ENCODE measurements at regions not wholly inside any gene's neighbourhood (a gene's known extent, or its start where the extent isn't known, plus 50 kb on each side); places are given as distances from the start of the nearest gene placed in this dataset.

- no peak for TF ChIP-seq REST (IDR thresholded peaks at IDR 0.05)
- no peak for TF ChIP-seq RXRA (IDR thresholded peaks at IDR 0.05)
These were observed 95.3 kb upstream of the SOX2 start (continued) for GRCh38 chr3:181616088-181617070.

- H3K9me3 ChIP-seq (ENCODE audit: control insufficient read depth in 4 of 4, low read length in 3 of 4) = no peaks in the 10 kb centered on the region
- H3K36me3 ChIP-seq (ENCODE audit: control insufficient read depth in 4 of 4, insufficient read depth in 3 of 4, low read depth in 1 of 4, low read length in 3 of 4) = no peaks in the 10 kb centered on the region
- H3K4me3 ChIP-seq (ENCODE audit: low read depth in 1 of 3, low read length in 3 of 3) = no peak overlapping the region
- H3K27me3 ChIP-seq (ENCODE audit: control insufficient read depth in 4 of 4, insufficient read depth in 4 of 4, low read length in 3 of 4) = no peaks in the 10 kb centered on the region
- no peak for TF ChIP-seq FOXA2 (IDR thresholded peaks at IDR 0.05)
- no peaks in the 10 kb centered on the region for H3K4me1 ChIP-seq (ENCODE audit: control insufficient read depth in 4 of 4, insufficient read depth in 4 of 4, low read length in 3 of 4)
- no peak for DNase-seq (ENCODE audit: low spot score)
- H3K27ac ChIP-seq (ENCODE audit: low read depth in 1 of 2, low read length in 2 of 2) = no peak overlapping the region
- H3K9ac ChIP-seq (ENCODE audit: low read depth in 1 of 2, low read length in 2 of 2) = no peak overlapping the region
These were observed 96.1 kb upstream of the SOX2 start for GRCh38 chr3:181615666-181616065.

- Histone ChIP-seq H3K9me3 (ENCODE audit: control insufficient read depth in 4 of 4, low read length in 3 of 4) (no peaks in the 10 kb centered on the region), H3K27ac (ENCODE audit: low read depth in 1 of 2, low read length in 2 of 2) (no peak overlapping the region), H3K27me3 (ENCODE audit: control insufficient read depth in 4 of 4, insufficient read depth in 4 of 4, low read length in 3 of 4) (no peaks in the 10 kb centered on the region), H3K9ac (ENCODE audit: low read depth in 1 of 2, low read length in 2 of 2) (no peak overlapping the region), H3K4me3 (ENCODE audit: low read depth in 1 of 3, low read length in 3 of 3) (no peak overlapping the region), H3K4me1 (ENCODE audit: control insufficient read depth in 4 of 4, insufficient read depth in 4 of 4, low read length in 3 of 4) (no peaks in the 10 kb centered on the region), H3K36me3 (ENCODE audit: control insufficient read depth in 4 of 4, insufficient read depth in 3 of 4, low read depth in 1 of 4, low read length in 3 of 4) (no peaks in the 10 kb centered on the region)
- no peak for DNase-seq (ENCODE audit: low spot score)
- no peak for TF ChIP-seq JUND (IDR thresholded peaks at IDR 0.05)
- no peak for TF ChIP-seq TAF1 (conservative IDR thresholded peaks at IDR 0.05)
- no peak for TF ChIP-seq REST (IDR thresholded peaks at IDR 0.05)
- TF ChIP-seq RXRA (IDR thresholded peaks at IDR 0.05) = no peak
These were observed 96.8 kb upstream of the SOX2 start for GRCh38 chr3:181614878-181615277.

GRCh38 chr3:181613813-181614212 lies 97.9 kb upstream of the SOX2 start:
- no peaks in the 10 kb centered on the region for H3K4me1 ChIP-seq (ENCODE audit: control insufficient read depth in 4 of 4, insufficient read depth in 4 of 4, low read length in 3 of 4)
- no peaks in the 10 kb centered on the region for H3K36me3 ChIP-seq (ENCODE audit: control insufficient read depth in 4 of 4, insufficient read depth in 3 of 4, low read depth in 1 of 4, low read length in 3 of 4)
- no peaks in the 10 kb centered on the region for H3K27me3 ChIP-seq (ENCODE audit: control insufficient read depth in 4 of 4, insufficient read depth in 4 of 4, low read length in 3 of 4)
- no peak for TF ChIP-seq ATF3 (IDR thresholded peaks at IDR 0.05)
- no peak for TF ChIP-seq FOXA1 (IDR thresholded peaks at IDR 0.05)
- TF ChIP-seq RXRA (IDR thresholded peaks at IDR 0.05) = no peak
- TF ChIP-seq GABPA (IDR thresholded peaks at IDR 0.05 in 1 of 2, conservative IDR thresholded peaks at IDR 0.05 in 1 of 2) = no peak
- TF ChIP-seq CTCF (IDR thresholded peaks at IDR 0.05; ENCODE audit: low read depth, low read length, missing input control) = no peak
- no peak for TF ChIP-seq NR2F2 (IDR thresholded peaks at IDR 0.05)
- no peak for TF ChIP-seq RAD21 (IDR thresholded peaks at IDR 0.05)
- TF ChIP-seq HNF4A (conservative IDR thresholded peaks at IDR 0.05) = no peak
- H3K4me3 ChIP-seq (ENCODE audit: low read depth in 1 of 3, low read length in 3 of 3) = no peak overlapping the region
- 78% methylated on average over 1 of the region's 1 CpG for WGBS
- no peak for DNase-seq (ENCODE audit: low spot score)
- H3K9ac ChIP-seq (ENCODE audit: low read depth in 1 of 2, low read length in 2 of 2) = no peak overlapping the region
- no peak overlapping the region for H3K27ac ChIP-seq (ENCODE audit: low read depth in 1 of 2, low read length in 2 of 2)
- no peaks in the 10 kb centered on the region for H3K9me3 ChIP-seq (ENCODE audit: control insufficient read depth in 4 of 4, low read length in 3 of 4)
